ENCODE measurements at regions not wholly inside any gene's neighbourhood (a gene's known extent, or its start where the extent isn't known, plus 50 kb on each side); places are given as distances from the start of the nearest gene placed in this dataset.
"Not testable (repeated sequence)": the region's sequence is repeated elsewhere in the genome, so short reads cannot be mapped to it uniquely, and the experiment has no call there.

DNA sequence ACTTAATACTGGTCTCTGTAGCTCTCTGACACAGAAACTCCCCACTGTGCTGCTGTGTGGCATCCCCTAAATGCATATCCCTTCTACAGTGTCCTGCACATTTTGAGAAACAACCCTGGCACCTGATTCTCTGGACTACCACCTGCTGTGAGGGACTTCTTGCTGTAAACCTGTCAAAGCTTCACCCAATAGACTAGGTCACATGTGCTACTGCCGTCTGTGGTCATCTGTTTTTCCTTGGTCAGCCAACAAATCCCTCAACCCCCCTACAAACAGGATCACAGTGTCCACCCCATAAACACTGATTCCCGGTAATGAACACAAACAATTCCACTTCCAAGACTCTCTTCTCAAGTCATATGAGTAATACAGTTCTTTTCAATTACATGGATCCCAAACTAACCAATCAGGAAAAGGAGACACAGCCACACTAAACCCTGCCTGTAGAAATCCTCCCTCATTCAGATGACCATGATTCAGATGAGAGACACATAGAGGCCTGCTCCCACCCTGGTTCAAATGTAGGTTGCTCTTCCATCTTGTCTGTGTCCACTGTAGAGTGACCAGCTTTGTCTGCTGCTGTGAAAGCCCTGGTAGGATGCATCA lies 1157.4 kb downstream of the RPIA start:
- Histone ChIP-seq H3K4me1 (no peaks in the 10 kb centered on the region), H3K27me3 (peaks cover 0 to 21% (median 2%) of the 10 kb centered on the region in 4 donors), H3K27ac (no peak overlapping the region), H3K9me3 (no peaks in the 10 kb centered on the region), H3K36me3 (no peaks in the 10 kb centered on the region), H3K4me3 (no peak overlapping the region)
- TF ChIP-seq, protein P1, sequence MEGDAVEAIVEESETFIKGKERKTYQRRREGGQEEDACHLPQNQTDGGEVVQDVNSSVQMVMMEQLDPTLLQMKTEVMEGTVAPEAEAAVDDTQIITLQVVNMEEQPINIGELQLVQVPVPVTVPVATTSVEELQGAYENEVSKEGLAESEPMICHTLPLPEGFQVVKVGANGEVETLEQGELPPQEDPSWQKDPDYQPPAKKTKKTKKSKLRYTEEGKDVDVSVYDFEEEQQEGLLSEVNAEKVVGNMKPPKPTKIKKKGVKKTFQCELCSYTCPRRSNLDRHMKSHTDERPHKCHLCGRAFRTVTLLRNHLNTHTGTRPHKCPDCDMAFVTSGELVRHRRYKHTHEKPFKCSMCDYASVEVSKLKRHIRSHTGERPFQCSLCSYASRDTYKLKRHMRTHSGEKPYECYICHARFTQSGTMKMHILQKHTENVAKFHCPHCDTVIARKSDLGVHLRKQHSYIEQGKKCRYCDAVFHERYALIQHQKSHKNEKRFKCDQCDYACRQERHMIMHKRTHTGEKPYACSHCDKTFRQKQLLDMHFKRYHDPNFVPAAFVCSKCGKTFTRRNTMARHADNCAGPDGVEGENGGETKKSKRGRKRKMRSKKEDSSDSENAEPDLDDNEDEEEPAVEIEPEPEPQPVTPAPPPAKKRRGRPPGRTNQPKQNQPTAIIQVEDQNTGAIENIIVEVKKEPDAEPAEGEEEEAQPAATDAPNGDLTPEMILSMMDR (IDR thresholded peaks at IDR 0.05): no peak
- no peak for TF ChIP-seq POLR2A (IDR thresholded peaks at IDR 0.05)
- no peak for DNase-seq
- intact Hi-C loops (cut with DNase I): no loop called here
- WGBS, 2 donors: 31 to 38% methylated on average over 2 of the region's 2 CpGs

DNA sequence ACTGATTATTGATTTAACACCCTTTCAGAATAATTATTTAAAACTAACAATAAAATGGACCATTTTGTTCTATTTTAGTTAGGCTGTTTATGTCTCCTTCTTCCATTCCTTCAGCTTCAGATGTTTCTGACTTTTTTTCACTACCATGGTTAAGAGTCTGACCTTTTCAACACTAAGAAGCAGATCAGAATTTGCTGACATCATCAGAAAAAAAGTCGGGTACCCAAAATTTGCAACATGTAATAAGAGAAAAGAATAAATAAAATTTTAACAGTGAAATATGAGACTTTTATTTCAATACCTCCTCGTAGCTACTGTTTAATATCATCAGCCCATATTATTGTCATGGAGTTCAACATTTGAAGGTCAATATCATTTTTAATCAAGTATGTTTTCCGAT lies 1158.3 kb downstream of the RPIA start:
- H3K9me3 ChIP-seq: no peaks in the 10 kb centered on the region
- peaks cover 0 to 21% (median 2%) of the 10 kb centered on the region in 4 donors for H3K27me3 ChIP-seq
- no peak for TF ChIP-seq POLR2A (IDR thresholded peaks at IDR 0.05)
- TF ChIP-seq, protein P1 (IDR thresholded peaks at IDR 0.05): no peak
- no peak overlapping the region for H3K27ac ChIP-seq
- H3K36me3 ChIP-seq: no peaks in the 10 kb centered on the region
- H3K4me3 ChIP-seq: no peak overlapping the region
- no peaks in the 10 kb centered on the region for H3K4me1 ChIP-seq
- 61 to 64% methylated on average over 3 of the region's 3 CpGs for WGBS, 2 donors
- DNase-seq: no peak
- intact Hi-C loops (cut with DNase I): no loop called here

DNA sequence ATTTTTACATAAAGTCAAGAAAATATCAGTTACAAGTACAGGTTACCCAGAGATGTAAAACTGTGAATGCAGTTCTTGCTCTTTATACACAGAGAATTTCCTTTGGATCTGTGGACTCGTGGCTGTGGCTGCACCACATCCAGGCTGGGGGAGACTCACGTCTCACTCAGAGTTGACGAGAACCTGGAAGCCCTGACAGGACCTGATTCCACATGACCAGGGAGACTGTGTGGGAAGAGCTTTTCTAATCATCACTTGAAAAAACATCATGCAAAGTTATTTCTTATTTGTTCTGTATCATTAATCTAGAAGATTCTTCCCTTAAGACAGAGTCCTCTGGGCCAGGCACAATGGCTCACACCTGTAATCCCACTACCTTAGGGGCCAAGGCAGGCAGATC lies 1159.0 kb downstream of the RPIA start:
- TF ChIP-seq, protein P1 (IDR thresholded peaks at IDR 0.05): no peak
- TF ChIP-seq POLR2A (IDR thresholded peaks at IDR 0.05): no peak
- no peak overlapping the region for H3K4me3 ChIP-seq
- H3K4me1 ChIP-seq: no peaks in the 10 kb centered on the region
- peaks cover 0 to 21% (median 2%) of the 10 kb centered on the region in 4 donors for H3K27me3 ChIP-seq
- no peaks in the 10 kb centered on the region for H3K9me3 ChIP-seq
- no peak overlapping the region for H3K27ac ChIP-seq
- no peaks in the 10 kb centered on the region for H3K36me3 ChIP-seq
- 51 to 76% methylated on average over 3 of the region's 3 CpGs for WGBS, 2 donors
- no peak for DNase-seq
- intact Hi-C loops (cut with DNase I): no loop called here

DNA sequence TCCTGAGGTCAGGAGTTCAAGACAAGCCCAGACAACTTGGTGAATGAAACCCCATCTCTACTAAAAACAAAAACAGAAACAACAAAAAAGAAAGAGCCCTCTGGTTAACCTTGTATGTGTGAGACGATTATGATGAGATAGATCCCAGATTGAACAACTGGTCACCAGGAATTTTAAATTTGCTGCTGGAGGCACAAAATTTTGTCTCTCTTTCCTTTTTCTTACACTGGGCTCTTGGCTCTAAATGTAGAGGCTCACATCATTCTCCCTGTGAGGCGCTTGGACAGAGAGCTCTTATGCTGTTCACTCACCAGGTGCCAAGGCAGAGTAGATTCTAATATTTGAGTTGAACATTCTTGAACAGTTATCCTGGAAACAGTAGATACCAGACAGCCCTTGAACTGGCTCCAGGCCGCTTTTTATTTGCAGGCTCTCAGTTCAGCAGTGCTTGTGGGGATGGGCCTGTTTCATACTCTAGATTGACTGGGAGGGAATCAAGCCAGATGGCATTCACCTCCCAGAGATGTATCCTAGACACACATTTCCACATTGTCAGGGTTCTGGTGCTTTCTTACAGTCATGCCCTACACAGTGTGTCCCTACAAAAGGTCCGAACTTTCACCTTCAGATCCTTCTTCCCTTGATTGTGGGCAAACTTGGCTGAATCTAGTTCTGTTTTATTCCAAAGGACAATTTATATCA lies 1159.6 kb downstream of the RPIA start:
- DNase-seq: no peak
- H3K27me3 ChIP-seq: peaks cover 0 to 21% (median 2%) of the 10 kb centered on the region in 4 donors
- H3K4me3 ChIP-seq: no peak overlapping the region
- H3K4me1 ChIP-seq: no peaks in the 10 kb centered on the region
- no peaks in the 10 kb centered on the region for H3K9me3 ChIP-seq
- TF ChIP-seq, protein P1 (IDR thresholded peaks at IDR 0.05): no peak
- TF ChIP-seq POLR2A (IDR thresholded peaks at IDR 0.05): no peak
- no peak overlapping the region for H3K27ac ChIP-seq
- WGBS, 2 donors: 62 to 67% methylated on average over 4 of the region's 4 CpGs
- H3K36me3 ChIP-seq: no peaks in the 10 kb centered on the region
- intact Hi-C loops (cut with DNase I): no loop called here

DNA sequence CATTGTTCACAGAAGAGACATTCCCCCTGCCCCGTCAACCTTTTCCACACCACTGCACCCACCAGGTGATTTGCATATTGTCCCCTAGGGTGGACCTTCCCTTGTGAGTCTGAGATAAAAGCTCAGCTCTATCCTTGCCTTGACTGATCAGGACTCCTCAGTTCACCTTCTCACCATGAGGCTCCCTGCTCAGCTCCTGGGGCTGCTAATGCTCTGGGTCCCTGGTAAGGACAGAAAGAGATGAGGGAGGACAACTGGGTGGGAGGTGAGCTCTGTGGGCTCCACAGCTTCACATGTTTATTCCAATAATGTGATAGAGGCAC lies 1160.1 kb downstream of the RPIA start:
- Histone ChIP-seq H3K4me1 (no peaks in the 10 kb centered on the region), H3K27ac (no peak overlapping the region), H3K27me3 (peaks cover 0 to 21% (median 2%) of the 10 kb centered on the region in 4 donors), H3K36me3 (no peaks in the 10 kb centered on the region), H3K9me3 (no peaks in the 10 kb centered on the region), H3K4me3 (no peak overlapping the region)
- intact Hi-C loops (cut with DNase I): no loop called here
- TF ChIP-seq, protein P1 (IDR thresholded peaks at IDR 0.05): no peak
- no peak for DNase-seq
- WGBS, 2 donors: 64 to 75% methylated on average over 1 of the region's 1 CpG

DNA sequence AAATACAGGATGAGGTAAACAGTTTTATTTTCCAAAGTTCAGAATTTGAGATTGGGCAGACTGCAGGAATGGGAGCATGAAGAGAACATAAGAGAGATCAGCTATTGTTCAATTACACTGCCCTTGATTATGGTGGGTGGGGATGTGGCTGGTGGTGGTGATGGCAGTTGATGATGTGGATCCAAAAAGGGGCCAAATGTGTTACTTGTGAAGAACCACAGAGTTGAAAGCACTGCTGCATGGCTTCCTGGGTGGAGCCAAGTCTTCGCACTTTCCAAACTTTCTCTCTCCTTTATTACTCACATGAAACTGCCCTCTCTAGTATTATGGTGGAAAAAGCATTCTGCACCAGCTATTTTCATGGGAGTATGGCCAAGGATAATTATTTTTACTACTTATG lies 1162.0 kb downstream of the RPIA start:
- peaks cover 0 to 21% (median 2%) of the 10 kb centered on the region in 4 donors for H3K27me3 ChIP-seq
- H3K36me3 ChIP-seq; H3K9me3 ChIP-seq; H3K4me3 ChIP-seq; H3K27ac ChIP-seq; intact Hi-C loops (cut with DNase I); H3K4me1 ChIP-seq; DNase-seq: not testable (repeated sequence)
- no CpG with 5 or more reads among the region's 1 CpG for WGBS, 2 donors

DNA sequence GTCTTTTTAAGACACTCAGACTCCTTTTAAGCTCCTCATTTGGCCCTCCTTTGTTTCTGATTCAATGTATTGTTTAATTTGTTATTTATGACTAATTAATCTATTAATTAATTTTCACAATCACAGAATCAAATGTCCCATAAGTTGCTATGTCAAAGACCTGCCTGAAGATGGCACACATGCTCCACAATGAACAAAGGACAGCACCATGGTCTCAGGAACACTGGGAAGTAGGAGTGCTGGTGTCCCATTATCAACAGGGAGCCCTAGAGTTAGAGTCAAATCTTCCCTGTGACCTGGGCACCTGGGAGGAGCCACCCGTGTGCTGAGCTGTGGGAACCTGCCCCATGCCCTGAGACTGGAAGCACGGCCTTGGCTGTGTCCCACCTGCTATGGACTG lies 1164.3 kb downstream of the RPIA start:
- DNase-seq; H3K9me3 ChIP-seq; H3K27me3 ChIP-seq; H3K4me3 ChIP-seq; H3K27ac ChIP-seq; intact Hi-C loops (cut with DNase I); H3K4me1 ChIP-seq; H3K36me3 ChIP-seq: not testable (repeated sequence)
- no CpG with 5 or more reads among the region's 2 CpGs for WGBS, 2 donors

DNA sequence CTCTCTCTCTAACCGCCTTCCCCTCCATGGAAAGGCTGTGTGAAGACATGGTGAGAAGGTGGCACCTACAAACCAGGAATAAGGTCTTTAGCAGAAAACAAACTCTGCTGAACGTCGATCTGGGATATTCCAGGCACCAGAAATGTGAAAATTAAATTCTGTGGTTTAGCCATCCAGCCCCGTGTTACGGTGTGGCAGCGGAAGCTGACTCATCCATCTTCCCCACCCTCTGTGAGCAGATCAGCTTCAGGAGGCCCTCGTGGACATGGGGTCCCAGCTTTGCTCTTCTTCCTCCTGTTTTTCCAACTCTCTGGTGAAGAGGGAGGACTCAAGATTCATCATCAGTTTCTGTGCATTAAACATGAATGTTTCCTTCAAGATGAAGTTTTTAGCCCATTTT lies 1164.8 kb downstream of the RPIA start:
- H3K27ac ChIP-seq; DNase-seq; H3K27me3 ChIP-seq; intact Hi-C loops (cut with DNase I); H3K36me3 ChIP-seq; H3K9me3 ChIP-seq; H3K4me1 ChIP-seq; H3K4me3 ChIP-seq: not testable (repeated sequence)
- 60% methylated on average over 3 of the region's 7 CpGs; no CpG with 5 or more reads in 1 of the 2 donors for WGBS, 2 donors

All from esophagus squamous epithelium (tissue), 5 donors.